Left colon (tissue), 2 donors: ENCODE measurements at regions not wholly inside any gene's neighbourhood (a gene's known extent, or its start where the extent isn't known, plus 50 kb on each side); places are given as distances from the start of the nearest gene placed in this dataset.

Source experiments
- ATAC-seq: fragments of 200-7000 bp; cut with Tn5 transposase; one replicate; pipeline ENCODE4 v1.9.1; 2020; ENCODE audit warnings: mild to moderate bottlenecking, moderate library complexity
- DNase-seq, 2 donors: peaks; one replicate each; pipeline ENCODE4 v3.0.0-alpha.2; 2020
- intact Hi-C, 2 donors: fragments of 100-400 bp; cut with DNase I in 1 of 2; cut with micrococcal nuclease in 1 of 2; formaldehyde crosslinking; loops; one replicate each; pipeline versions ENCODE4 v1.11.2 to v1.14.0; 2022; cut with DNase I, micrococcal nuclease
- donor health status: DM: no; HTN: no; CAD: no.
- donor health status: DM: yes; HTN: yes; CAD: no.

DNA sequence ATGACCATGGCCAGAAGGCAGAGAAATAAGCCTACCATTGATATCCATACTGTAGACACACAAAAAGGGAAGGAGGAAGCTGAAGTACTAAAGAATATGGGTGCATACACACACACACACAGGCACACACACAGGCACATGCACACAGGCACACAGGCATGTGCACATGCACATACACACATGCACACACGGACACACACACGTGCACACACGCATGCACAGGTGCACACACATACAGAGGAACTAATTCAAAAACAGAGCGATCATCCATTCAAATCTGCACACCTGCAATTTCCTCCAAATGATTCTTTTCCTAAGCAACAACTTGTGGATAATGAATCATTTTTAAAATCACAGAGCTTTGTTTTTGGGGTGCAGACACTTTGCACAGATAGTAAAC lies 166.7 kb upstream of the ADARB2 start:
- DNase-seq (no peak), ATAC-seq (no peak)
- intact Hi-C loops: no loop called here

GRCh38 chr10:1896153-1896552 lies 158.8 kb upstream of the ADARB2 start:
- no peak for DNase-seq
- intact Hi-C loops: no loop called here
- no peak for ATAC-seq

DNA sequence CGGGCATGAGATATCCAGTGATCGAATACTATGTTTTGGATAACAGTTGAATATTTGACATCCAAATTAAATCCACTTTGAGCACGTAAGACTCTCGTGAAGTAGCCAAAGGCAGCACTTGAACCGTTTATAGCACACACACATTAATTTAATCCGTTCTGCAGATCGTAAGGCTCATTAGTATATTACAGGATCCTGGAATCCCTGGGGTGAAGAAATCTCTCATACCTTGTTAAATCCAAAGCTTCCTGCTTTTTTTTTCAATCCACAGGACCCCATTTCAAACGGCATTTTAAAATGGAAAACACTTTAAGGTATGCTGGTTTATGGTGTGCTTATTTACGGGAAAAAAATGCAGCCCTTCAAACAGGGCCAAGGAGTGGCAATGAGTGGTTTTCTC lies 158.4 kb upstream of the ADARB2 start:
- intact Hi-C loops: no loop called here
- DNase-seq: no peak

DNA sequence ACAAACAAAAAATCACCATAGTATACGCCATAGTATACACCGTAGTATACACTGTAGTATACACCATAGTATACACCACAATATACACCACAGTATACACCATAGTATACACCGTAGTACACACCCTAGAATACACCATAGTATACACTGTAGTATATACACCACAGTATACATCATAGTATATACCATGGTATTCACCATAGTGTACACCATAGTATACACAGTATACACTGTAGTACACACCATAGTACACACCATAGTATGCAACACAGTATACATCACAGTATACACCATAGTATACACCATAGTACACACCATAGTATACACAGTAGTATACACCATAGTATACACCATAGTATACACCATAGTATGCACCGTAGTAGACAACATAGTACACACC lies 157.6 kb upstream of the ADARB2 start:
- no peak for ATAC-seq
- intact Hi-C loops: no loop called here

More for the DNA sequence above, 158.4 kb upstream of the ADARB2 start:
- ATAC-seq: no peak

GRCh38 chr10:1893941-1894340 lies 156.6 kb upstream of the ADARB2 start:
- intact Hi-C loops: no loop called here
- ATAC-seq: no peak

More for the DNA sequence above, 157.6 kb upstream of the ADARB2 start:
- no peak for DNase-seq

DNA sequence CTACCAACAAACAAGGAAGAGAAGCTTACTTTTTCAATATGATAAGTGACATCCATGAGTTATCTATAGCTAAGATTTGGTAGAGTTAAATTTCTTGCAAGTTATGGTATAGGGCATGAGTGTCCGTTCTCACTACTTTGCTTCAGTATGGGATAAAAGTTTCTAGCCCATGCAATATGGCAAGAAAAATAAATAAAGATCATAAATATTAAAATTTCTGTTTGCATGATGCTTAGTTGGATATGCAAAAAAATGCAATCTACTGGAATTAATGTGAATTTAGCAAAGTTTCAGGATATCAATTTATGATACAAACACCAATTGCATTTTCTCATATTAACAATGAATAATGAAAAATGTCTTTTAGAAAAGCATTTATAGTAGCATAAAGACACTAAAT lies 148.7 kb upstream of the ADARB2 start:
- DNase-seq (no peak), ATAC-seq (no peak)
- intact Hi-C loops: no loop called here

More at GRCh38 chr10:1893941-1894340, 156.6 kb upstream of the ADARB2 start:
- DNase-seq: no peak

DNA sequence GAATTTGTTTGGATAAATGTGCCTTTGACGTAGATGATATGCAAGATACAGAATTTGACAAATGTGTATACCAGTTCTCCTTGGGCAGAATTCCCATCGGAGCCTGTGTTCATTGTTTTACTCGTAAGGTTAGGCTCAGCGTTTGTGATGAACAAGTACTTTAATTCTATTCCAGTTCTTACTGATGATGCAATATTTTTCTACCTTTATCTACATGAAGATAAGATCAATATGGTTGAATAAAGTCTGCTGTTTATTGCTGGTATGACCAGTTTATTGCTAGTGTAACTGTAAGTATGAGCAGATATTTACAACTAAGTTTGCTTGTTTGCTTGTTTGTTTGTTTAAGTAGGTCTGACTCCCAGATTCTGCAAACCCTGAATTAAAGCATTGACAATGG lies 145.4 kb upstream of the ADARB2 start:
- ATAC-seq (no peak), DNase-seq (no peak)
- intact Hi-C loops: no loop called here

GRCh38 chr10:1882180-1882579 lies 144.9 kb upstream of the ADARB2 start:
- DNase-seq (no peak), ATAC-seq (no peak)
- intact Hi-C loops: no loop called here

DNA sequence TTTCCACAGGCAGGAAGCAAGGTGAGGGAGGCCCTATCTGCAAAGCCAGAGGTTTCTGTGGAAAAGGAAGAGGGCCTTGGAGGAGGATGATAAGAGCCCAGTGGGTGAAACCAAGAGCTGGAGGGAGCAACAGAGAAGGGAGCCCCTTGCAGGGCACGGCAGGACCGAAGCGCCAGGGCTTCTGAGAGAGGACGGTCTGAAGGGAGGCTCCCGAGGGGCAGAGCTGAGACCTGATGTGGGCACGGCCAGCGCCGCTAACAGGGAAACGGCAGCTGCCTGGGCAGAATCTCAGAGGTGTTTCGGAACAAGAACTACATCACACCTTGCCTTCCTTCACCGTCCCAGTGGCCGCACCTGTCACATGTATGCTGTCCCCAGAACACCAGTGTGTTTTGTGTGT lies 144.3 kb upstream of the ADARB2 start:
- no peak for ATAC-seq
- intact Hi-C loops: no loop called here
- DNase-seq: no peak

DNA sequence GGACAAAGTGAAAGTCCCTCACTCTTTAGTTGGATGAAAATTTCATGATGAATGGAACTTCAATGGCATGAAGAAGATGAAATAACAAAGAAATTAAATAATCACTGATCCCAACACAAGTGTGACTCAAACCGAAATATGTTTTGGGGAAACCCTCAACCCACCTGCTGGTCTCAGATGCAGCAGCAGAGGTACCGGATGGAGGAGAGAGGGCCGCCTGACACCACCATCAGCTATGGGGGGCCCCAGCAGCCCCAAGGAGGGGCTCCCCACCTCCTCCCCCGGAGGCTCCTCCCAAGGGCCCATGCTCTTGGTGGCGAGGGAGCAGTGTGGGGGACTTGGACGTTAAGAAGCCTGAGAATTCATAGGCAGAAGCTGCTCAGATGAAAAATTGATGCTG lies 137.2 kb upstream of the ADARB2 start:
- ATAC-seq (no peak), DNase-seq (no peak)

GRCh38 chr10:1873661-1874315 lies 136.5 kb upstream of the ADARB2 start:
- intact Hi-C loops: no loop called here
- DNase-seq: no peak
- ATAC-seq: no peak

More for the DNA sequence above, 137.2 kb upstream of the ADARB2 start:
- intact Hi-C loops: no loop called here

GRCh38 chr10:1872151-1872726 lies 134.9 kb upstream of the ADARB2 start:
- intact Hi-C loops: no loop called here
- DNase-seq (no peak), ATAC-seq (no peak)

- no peak for DNase-seq
- intact Hi-C loops: no loop called here
- ATAC-seq: no peak
These were observed 133.2 kb upstream of the ADARB2 start for GRCh38 chr10:1870491-1870890.

- no peak for DNase-seq
- ATAC-seq: no peak
- intact Hi-C loops: no loop called here
These were observed 132.5 kb upstream of the ADARB2 start for GRCh38 chr10:1869861-1870260.

DNA sequence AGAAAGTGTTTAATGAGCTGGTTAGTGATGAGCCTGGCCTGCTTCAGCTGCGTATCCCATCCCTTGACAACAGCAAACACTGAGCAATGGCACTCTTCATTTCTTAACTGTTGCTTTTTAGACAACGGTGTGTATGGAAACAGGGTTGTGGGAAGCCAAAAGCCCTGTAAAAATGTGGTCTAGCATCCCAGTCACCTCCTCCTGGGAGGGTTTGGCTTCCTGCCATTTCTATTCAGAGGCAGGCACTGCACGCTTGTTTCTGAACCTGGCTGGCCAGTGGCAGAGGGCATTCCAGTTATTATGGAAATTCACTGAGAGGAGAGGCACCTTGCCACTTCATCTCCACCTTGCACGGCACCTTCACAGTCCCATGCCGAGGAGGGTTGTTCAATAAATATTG lies 123.0 kb upstream of the ADARB2 start:
- DNase-seq (no peak), ATAC-seq (no peak)
- intact Hi-C loops: no loop called here

- no peak for DNase-seq
- no peak for ATAC-seq
- intact Hi-C loops: no loop called here
These were observed 121.2 kb upstream of the ADARB2 start for GRCh38 chr10:1858547-1858946.

DNA sequence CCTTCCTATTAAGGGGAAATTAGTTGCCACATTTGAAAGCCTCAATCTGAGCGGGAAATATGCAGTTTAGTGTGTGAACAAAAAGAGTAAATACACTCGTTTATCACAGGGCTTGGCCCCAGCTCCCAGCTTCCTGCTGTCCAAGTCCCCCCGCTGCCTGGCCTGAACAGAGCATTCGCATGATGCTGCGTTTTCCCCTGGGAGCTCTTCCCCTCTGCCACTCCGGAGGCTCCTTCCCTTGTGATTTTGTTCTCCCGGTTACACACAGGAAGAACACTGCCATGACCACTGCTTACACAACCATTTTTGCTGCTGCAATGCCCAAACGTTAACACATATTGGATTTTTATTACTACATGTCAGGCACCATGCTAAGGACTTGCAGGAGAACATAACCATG lies 120.7 kb upstream of the ADARB2 start:
- intact Hi-C loops: no loop called here
- ATAC-seq: no peak
- DNase-seq: no peak

GRCh38 chr10:1855911-1856310 lies 118.6 kb upstream of the ADARB2 start:
- no peak for DNase-seq
- intact Hi-C loops: no loop called here
- ATAC-seq: no peak

GRCh38 chr10:1854271-1854670 lies 116.9 kb upstream of the ADARB2 start:
- ATAC-seq (no peak), DNase-seq (no peak)
- intact Hi-C loops: no loop called here

DNA sequence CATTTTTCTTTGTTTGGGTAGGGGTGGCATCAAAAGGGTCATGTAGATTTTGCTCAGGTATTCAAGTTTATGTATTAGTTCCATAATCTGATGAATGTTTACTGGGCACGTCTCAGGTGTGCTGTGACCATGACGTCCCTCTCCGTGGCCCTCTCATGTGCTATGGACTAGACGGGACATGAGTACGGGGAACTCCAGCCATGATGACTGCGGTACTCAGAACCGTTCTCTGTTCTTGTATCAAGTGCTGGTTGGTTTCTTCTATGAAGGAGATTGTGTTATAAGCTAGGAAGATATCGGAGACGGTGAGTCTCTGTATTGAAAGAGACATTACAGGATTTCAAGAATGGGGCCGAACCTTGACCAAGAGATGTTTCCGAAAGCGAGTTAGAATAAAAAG lies 116.5 kb upstream of the ADARB2 start:
- DNase-seq (no peak), ATAC-seq (no peak)
- intact Hi-C loops: no loop called here

DNA sequence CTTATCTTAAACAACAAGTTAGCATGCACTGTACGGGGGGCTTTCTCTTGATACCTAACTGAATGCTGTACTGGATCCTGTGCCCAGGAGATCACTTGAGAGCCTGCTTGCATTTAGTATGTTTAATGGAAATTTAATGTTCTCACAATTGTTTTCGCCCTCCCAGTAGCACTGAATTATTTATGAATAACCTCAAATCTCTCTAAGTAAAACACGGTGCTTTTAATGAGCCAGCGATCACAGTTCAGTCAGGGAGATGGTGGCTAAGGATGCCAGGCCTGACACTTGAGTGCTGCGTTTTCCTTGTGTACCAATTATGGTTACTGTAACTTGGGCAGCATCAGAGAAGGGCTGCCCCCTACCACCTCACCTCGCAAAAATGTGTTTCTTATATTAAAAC lies 115.5 kb upstream of the ADARB2 start:
- DNase-seq (no peak), ATAC-seq (no peak)
- intact Hi-C loops: no loop called here
